WTC11 (cell line): ENCODE measurements at regions not wholly inside any gene's neighbourhood (a gene's known extent, or its start where the extent isn't known, plus 50 kb on each side); places are given as distances from the start of the nearest gene placed in this dataset.

Experiments used
- ATAC-seq: fragments of 200-7000 bp; cut with Tn5 transposase; 2 replicates; pipeline ENCODE4 v1.10.0; 2021; ENCODE audit warnings: mild to moderate bottlenecking, moderate library complexity
- CTCF ChIA-PET: fragments of 300-600 bp; sonication (Branson Sonifier 250); formaldehyde crosslinking; loops from one replicate; lab custom pipeline; 2021; ENCODE audit warnings: antibody characterized with exemption; lab: Charles Lee
- POLR2A ChIA-PET: fragments of 350-600 bp; sonication (Branson Sonifier 250); formaldehyde crosslinking; loops from one replicate; lab custom pipeline; 2021; ENCODE audit warnings: antibody characterized with exemption; lab: Charles Lee
- DNase-seq: peaks from one replicate; pipeline ENCODE4 v3.0.0; 2021; ENCODE audit warnings: low spot score
- H3K27ac Mint-ChIP-seq: 2 replicates; pipeline ENCODE4 v1.8.0; 2021; ENCODE audit warnings: mixed read lengths
- H3K27me3 Mint-ChIP-seq: 2 replicates; pipeline ENCODE4 v1.8.0; 2021; ENCODE audit warnings: low read depth, mild to moderate bottlenecking, moderate library complexity, mixed read lengths
- H3K36me3 Mint-ChIP-seq: 2 replicates; pipeline ENCODE4 v1.8.0; 2021; ENCODE audit warnings: mixed read lengths
- H3K4me1 Mint-ChIP-seq: 2 replicates; pipeline ENCODE4 v1.8.0; 2022; ENCODE audit warnings: mixed read lengths
- H3K4me3 Mint-ChIP-seq: 2 replicates; pipeline ENCODE4 v1.8.0; 2021; ENCODE audit warnings: mild to moderate bottlenecking, moderate library complexity, mixed read lengths
- H3K9me3 Mint-ChIP-seq: 2 replicates; pipeline ENCODE4 v1.8.0; 2021; ENCODE audit warnings: mixed read lengths
- CBFB ChIP-seq: sonication (generic); formaldehyde crosslinking; IDR thresholded peaks from 2 replicates; pipeline ENCODE4 v1.8.1; 2022; ENCODE audit warnings: mild to moderate bottlenecking, low read depth, missing genetic modification reagents
- CREM ChIP-seq: sonication (generic); formaldehyde crosslinking; IDR thresholded peaks from 2 replicates; pipeline ENCODE4 v1.8.1; 2022; ENCODE audit warnings: mild to moderate bottlenecking, missing genetic modification reagents, moderate library complexity
- FOXJ3 ChIP-seq: sonication (generic); formaldehyde crosslinking; IDR thresholded peaks from 2 replicates; pipeline ENCODE4 v1.9.0; 2021; ENCODE audit warnings: missing genetic modification reagents, mild to moderate bottlenecking, borderline replicate concordance
- GRHL2 ChIP-seq: fragments of 250-450 bp; sonication (Bioruptor Pico); IDR thresholded peaks from 2 replicates; pipeline ENCODE4 v1.8.0; 2022; ENCODE audit warnings: mild to moderate bottlenecking, moderate library complexity; ENCODE audit not compliant: insufficient replicate concordance, severe bottlenecking
- GTF2I ChIP-seq: fragments of 250-450 bp; sonication (Bioruptor Pico); conservative IDR thresholded peaks from 2 replicates; pipeline ENCODE4 v1.4.0; 2021; ENCODE audit warnings: mild to moderate bottlenecking
- HMGA2 ChIP-seq: fragments of 250-450 bp; sonication (Bioruptor Pico); IDR thresholded peaks from 2 replicates; pipeline ENCODE4 v1.4.0; 2021; ENCODE audit warnings: mild to moderate bottlenecking, moderate library complexity
- MXD4 ChIP-seq: fragments of 250-450 bp; sonication (Bioruptor Pico); IDR thresholded peaks from 2 replicates; pipeline ENCODE4 v1.8.0; 2021; ENCODE audit warnings: mild to moderate bottlenecking, moderate library complexity, borderline replicate concordance
- NFATC4 ChIP-seq: fragments of 250-450 bp; sonication (Bioruptor Pico); IDR thresholded peaks from 2 replicates; pipeline ENCODE4 v1.9.0; 2021; ENCODE audit warnings: mild to moderate bottlenecking
- NR3C1 ChIP-seq: sonication (generic); formaldehyde crosslinking; conservative IDR thresholded peaks from 2 replicates; pipeline ENCODE4 v1.8.1; 2023; ENCODE audit warnings: low read depth, mild to moderate bottlenecking, missing genetic modification reagents
- PRRX2 ChIP-seq: fragments of 250-450 bp; sonication (Bioruptor Pico); IDR thresholded peaks from 2 replicates; pipeline ENCODE4 v1.8.0; 2021; ENCODE audit warnings: mild to moderate bottlenecking
- RELA ChIP-seq: sonication (generic); formaldehyde crosslinking; IDR thresholded peaks from 2 replicates; pipeline ENCODE4 v1.8.1; 2022; ENCODE audit warnings: missing genetic modification reagents, mild to moderate bottlenecking, borderline replicate concordance
- SOX15 ChIP-seq: fragments of 250-450 bp; sonication (Bioruptor Pico); IDR thresholded peaks from 2 replicates; pipeline ENCODE4 v1.9.0; 2021; ENCODE audit warnings: mild to moderate bottlenecking
- TCF7 ChIP-seq: sonication (generic); formaldehyde crosslinking; IDR thresholded peaks from 2 replicates; pipeline ENCODE4 v1.8.0; 2022; ENCODE audit warnings: mild to moderate bottlenecking, low read depth, missing genetic modification reagents, moderate library complexity
- ZNF232 ChIP-seq: sonication (generic); formaldehyde crosslinking; IDR thresholded peaks from 2 replicates; pipeline ENCODE4 v1.8.0; 2022; ENCODE audit warnings: mild to moderate bottlenecking, missing genetic modification reagents
- ZNF416 ChIP-seq: fragments of 250-450 bp; sonication (Bioruptor Pico); IDR thresholded peaks from 2 replicates; pipeline ENCODE4 v1.9.0; 2021; ENCODE audit warnings: mild to moderate bottlenecking, inconsistent platforms
- ZNF671 ChIP-seq: fragments of 250-450 bp; sonication (Bioruptor Pico); IDR thresholded peaks from 2 replicates; pipeline ENCODE4 v1.8.0; 2021; ENCODE audit warnings: mild to moderate bottlenecking
- TF ChIP-seq, protein P1 (sequence below): sonication (generic); formaldehyde crosslinking; IDR thresholded peaks from 2 replicates; pipeline ENCODE4 v1.8.0; 2022; ENCODE audit warnings: mild to moderate bottlenecking, missing genetic modification reagents
- TF ChIP-seq, protein P2 (sequence below): sonication (generic); formaldehyde crosslinking; IDR thresholded peaks from 2 replicates; pipeline ENCODE4 v1.8.1; 2022; ENCODE audit warnings: mild to moderate bottlenecking, missing genetic modification reagents, moderate library complexity, borderline replicate concordance
- TF ChIP-seq, protein P3 (sequence below): fragments of 250-450 bp; sonication (Bioruptor Pico); conservative IDR thresholded peaks from 2 replicates; pipeline ENCODE4 v1.9.0; 2021; ENCODE audit warnings: mild to moderate bottlenecking
- TF ChIP-seq, protein P4 (sequence below): fragments of 250-450 bp; sonication (Bioruptor Pico); IDR thresholded peaks from 2 replicates; pipeline ENCODE4 v1.9.0; 2021; ENCODE audit warnings: moderate library complexity, mild to moderate bottlenecking, inconsistent platforms, borderline replicate concordance
- TF ChIP-seq, protein P5 (sequence below): fragments of 250-450 bp; sonication (Bioruptor Pico); IDR thresholded peaks from 2 replicates; pipeline ENCODE4 v1.9.0; 2021; ENCODE audit warnings: mild to moderate bottlenecking
- TF ChIP-seq, protein P6 (sequence below): sonication (generic); formaldehyde crosslinking; IDR thresholded peaks from 2 replicates; pipeline ENCODE4 v1.8.1; 2023; ENCODE audit warnings: mild to moderate bottlenecking, missing genetic modification reagents
- TF ChIP-seq, protein P7 (sequence below): sonication (generic); formaldehyde crosslinking; IDR thresholded peaks from 2 replicates; pipeline ENCODE4 v1.8.0; 2022; ENCODE audit warnings: mild to moderate bottlenecking, missing genetic modification reagents
- TF ChIP-seq, protein P8 (sequence below): sonication (generic); formaldehyde crosslinking; conservative IDR thresholded peaks from 2 replicates; pipeline ENCODE4 v1.8.1; 2023; ENCODE audit warnings: mild to moderate bottlenecking, low read depth, missing genetic modification reagents, moderate library complexity

DNA sequence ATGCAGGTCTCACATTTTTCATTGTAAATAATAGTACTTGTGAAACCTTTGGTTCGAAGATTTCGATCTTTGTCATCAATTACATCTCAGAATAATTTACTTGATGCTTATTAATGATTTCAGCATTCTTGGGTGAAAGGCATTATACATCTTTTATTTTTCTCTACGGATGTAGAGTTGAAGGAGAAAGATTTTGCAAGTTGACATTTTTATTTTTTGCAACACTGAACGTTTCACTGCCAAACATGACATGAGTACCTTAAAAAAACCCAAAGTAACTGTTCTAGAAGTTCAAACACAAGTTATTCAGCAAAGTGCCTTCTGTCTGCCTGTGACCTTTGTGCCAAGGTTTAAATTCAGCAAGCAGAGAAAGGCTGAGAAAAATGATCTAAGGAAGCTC, 97.3 kb upstream of the SGK1 start:
- Mint-ChIP-seq H3K27ac (no peak overlapping the region), H3K36me3 (peaks cover 21% of the 10 kb centered on the region), H3K4me1 (peaks cover 6% of the 10 kb centered on the region)
- DNase-seq: no peak
- TF ChIP-seq, protein P1, sequence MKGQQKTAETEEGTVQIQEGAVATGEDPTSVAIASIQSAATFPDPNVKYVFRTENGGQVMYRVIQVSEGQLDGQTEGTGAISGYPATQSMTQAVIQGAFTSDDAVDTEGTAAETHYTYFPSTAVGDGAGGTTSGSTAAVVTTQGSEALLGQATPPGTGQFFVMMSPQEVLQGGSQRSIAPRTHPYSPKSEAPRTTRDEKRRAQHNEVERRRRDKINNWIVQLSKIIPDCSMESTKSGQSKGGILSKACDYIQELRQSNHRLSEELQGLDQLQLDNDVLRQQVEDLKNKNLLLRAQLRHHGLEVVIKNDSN (CRISPR knock-in tag): no peak
- no peak for TF ChIP-seq PRRX2 (CRISPR knock-in tag)
- TF ChIP-seq, protein P2, sequence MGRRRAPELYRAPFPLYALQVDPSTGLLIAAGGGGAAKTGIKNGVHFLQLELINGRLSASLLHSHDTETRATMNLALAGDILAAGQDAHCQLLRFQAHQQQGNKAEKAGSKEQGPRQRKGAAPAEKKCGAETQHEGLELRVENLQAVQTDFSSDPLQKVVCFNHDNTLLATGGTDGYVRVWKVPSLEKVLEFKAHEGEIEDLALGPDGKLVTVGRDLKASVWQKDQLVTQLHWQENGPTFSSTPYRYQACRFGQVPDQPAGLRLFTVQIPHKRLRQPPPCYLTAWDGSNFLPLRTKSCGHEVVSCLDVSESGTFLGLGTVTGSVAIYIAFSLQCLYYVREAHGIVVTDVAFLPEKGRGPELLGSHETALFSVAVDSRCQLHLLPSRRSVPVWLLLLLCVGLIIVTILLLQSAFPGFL: no peak
- TF ChIP-seq NR3C1 (CRISPR knock-in tag): no peak
- no peak for TF ChIP-seq NFATC4
- no peak for TF ChIP-seq ZNF416 (CRISPR knock-in tag)
- TF ChIP-seq, protein P3, sequence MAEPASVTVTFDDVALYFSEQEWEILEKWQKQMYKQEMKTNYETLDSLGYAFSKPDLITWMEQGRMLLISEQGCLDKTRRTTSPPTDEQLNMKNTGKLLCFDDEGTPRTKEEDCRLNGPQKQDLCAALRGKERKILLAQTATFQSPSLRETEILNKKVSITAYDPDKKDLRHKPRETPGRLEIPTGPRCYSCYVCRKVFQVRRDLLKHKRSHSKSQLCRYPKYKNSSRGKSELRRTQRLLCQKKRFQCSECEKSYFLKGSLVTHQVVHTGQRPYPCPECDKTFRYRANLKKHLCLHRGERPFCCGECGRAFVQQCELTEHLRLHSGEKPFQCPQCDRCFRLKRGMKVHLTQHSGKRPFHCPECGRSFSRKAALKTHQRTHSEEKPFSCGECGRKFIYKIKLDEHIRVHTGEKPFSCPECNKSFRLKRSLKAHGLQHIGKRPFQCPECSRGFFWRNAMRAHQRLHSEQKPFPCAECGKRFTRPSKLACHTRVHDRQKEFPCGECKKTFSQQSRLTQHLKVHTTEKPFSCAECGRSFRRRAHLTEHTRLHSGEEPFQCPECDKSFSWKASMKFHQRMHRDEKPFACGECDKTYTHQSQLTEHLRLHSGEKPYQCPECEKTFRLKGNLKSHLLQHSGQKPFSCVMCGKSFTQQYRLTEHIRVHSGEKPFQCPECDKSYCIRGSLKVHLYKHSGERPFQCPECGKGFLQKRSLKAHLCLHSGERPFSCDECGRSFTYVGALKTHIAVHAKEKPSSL (CRISPR knock-in tag): no peak
- no peak for TF ChIP-seq SOX15 (CRISPR knock-in tag)
- TF ChIP-seq CBFB (CRISPR knock-in tag): no peak
- TF ChIP-seq, protein P4, sequence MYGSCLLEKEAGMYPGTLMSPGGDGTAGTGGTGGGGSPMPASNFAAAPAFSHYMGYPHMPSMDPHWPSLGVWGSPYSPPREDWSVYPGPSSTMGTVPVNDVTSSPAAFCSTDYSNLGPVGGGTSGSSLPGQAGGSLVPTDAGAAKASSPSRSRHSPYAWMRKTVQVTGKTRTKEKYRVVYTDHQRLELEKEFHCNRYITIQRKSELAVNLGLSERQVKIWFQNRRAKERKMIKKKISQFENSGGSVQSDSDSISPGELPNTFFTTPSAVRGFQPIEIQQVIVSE (CRISPR knock-in tag): no peak
- no peak for TF ChIP-seq RELA (CRISPR knock-in tag)
- TF ChIP-seq, protein P5, sequence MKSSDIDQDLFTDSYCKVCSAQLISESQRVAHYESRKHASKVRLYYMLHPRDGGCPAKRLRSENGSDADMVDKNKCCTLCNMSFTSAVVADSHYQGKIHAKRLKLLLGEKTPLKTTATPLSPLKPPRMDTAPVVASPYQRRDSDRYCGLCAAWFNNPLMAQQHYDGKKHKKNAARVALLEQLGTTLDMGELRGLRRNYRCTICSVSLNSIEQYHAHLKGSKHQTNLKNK (CRISPR knock-in tag): no peak
- TF ChIP-seq, protein P6, sequence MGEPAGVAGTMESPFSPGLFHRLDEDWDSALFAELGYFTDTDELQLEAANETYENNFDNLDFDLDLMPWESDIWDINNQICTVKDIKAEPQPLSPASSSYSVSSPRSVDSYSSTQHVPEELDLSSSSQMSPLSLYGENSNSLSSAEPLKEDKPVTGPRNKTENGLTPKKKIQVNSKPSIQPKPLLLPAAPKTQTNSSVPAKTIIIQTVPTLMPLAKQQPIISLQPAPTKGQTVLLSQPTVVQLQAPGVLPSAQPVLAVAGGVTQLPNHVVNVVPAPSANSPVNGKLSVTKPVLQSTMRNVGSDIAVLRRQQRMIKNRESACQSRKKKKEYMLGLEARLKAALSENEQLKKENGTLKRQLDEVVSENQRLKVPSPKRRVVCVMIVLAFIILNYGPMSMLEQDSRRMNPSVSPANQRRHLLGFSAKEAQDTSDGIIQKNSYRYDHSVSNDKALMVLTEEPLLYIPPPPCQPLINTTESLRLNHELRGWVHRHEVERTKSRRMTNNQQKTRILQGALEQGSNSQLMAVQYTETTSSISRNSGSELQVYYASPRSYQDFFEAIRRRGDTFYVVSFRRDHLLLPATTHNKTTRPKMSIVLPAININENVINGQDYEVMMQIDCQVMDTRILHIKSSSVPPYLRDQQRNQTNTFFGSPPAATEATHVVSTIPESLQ (CRISPR knock-in tag): no peak
- TF ChIP-seq MXD4 (CRISPR knock-in tag): no peak
- TF ChIP-seq, all 79 proteins: peak for 0
- ChIA-PET POLR2A (interaction anchor here (0.5 kb wide), 1 partner anchor 252 kb away, joined by 3 read pairs; no protein-coding TSS in a partner anchor), CTCF (no interaction called here)
- H3K9me3 Mint-ChIP-seq: peaks cover 27% of the 10 kb centered on the region
- peaks cover 5% of the 10 kb centered on the region; the same call in 1 of the 2 replicates for H3K27me3 Mint-ChIP-seq
- no peak for ATAC-seq
- H3K4me3 Mint-ChIP-seq: no peak overlapping the region

DNA sequence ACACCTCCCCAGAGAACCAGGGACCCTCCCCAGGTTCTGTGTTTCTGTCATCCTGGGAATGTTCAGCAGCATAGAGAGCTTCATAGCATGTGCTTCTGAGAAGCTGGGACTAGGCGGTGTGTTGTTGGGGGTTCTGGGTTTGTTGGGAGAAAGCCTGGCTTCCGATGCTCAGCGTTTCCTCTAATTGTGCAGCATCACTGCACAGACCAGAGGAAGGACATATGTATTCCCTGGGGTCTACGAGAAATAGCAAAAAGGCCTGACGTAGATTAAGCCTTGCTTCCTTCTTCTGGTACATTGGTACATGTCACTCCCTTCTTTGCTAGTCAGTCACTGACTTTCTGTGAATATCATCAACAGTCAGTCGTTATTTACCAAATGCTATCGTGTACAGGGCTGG, 96.9 kb upstream of the SGK1 start:
- H3K36me3 Mint-ChIP-seq: peaks cover 21% of the 10 kb centered on the region
- H3K9me3 Mint-ChIP-seq: peaks cover 27% of the 10 kb centered on the region
- H3K4me1 Mint-ChIP-seq: peaks cover 6% of the 10 kb centered on the region
- TF ChIP-seq GTF2I (CRISPR knock-in tag) (no peak), FOXJ3 (CRISPR knock-in tag) (no peak), CREM (CRISPR knock-in tag) (no peak), ZNF232 (CRISPR knock-in tag) (no peak), NFATC4 (no peak), ZNF671 (CRISPR knock-in tag) (no peak), TCF7 (CRISPR knock-in tag) (no peak), HMGA2 (CRISPR knock-in tag) (no peak), GRHL2 (CRISPR knock-in tag) (no peak)
- TF ChIP-seq, protein P7, sequence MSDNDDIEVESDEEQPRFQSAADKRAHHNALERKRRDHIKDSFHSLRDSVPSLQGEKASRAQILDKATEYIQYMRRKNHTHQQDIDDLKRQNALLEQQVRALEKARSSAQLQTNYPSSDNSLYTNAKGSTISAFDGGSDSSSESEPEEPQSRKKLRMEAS (CRISPR knock-in tag): no peak
- TF ChIP-seq, protein P8, sequence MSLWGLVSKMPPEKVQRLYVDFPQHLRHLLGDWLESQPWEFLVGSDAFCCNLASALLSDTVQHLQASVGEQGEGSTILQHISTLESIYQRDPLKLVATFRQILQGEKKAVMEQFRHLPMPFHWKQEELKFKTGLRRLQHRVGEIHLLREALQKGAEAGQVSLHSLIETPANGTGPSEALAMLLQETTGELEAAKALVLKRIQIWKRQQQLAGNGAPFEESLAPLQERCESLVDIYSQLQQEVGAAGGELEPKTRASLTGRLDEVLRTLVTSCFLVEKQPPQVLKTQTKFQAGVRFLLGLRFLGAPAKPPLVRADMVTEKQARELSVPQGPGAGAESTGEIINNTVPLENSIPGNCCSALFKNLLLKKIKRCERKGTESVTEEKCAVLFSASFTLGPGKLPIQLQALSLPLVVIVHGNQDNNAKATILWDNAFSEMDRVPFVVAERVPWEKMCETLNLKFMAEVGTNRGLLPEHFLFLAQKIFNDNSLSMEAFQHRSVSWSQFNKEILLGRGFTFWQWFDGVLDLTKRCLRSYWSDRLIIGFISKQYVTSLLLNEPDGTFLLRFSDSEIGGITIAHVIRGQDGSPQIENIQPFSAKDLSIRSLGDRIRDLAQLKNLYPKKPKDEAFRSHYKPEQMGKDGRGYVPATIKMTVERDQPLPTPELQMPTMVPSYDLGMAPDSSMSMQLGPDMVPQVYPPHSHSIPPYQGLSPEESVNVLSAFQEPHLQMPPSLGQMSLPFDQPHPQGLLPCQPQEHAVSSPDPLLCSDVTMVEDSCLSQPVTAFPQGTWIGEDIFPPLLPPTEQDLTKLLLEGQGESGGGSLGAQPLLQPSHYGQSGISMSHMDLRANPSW (CRISPR knock-in tag): no peak
- DNase-seq (no peak), ATAC-seq (no peak)
- no peak overlapping the region for H3K4me3 Mint-ChIP-seq
- H3K27me3 Mint-ChIP-seq: peaks cover 5% of the 10 kb centered on the region; the same call in 1 of the 2 replicates
- no peak overlapping the region for H3K27ac Mint-ChIP-seq
- POLR2A ChIA-PET: interaction anchor here (0.5 kb wide), 1 partner anchor 251 kb away, joined by 3 read pairs; no protein-coding TSS in a partner anchor
- CTCF ChIA-PET: no interaction called here
